SU-DHL-6 (cell line): ENCODE measurements at regions not wholly inside any gene's neighbourhood (a gene's known extent, or its start where the extent isn't known, plus 50 kb on each side); places are given as distances from the start of the nearest gene placed in this dataset.

Experiments
- H2AFZ ChIP-seq: fragments of 200-600 bp; sonication (generic); 2 replicates; pipeline ENCODE4 v1.6.1; 2014; ENCODE audit warnings: low read depth, mild to moderate bottlenecking, moderate library complexity, mixed read lengths, antibody characterized with exemption, low read length; ENCODE audit not compliant: severe bottlenecking
- H3F3A ChIP-seq: fragments of 200-600 bp; shearing (Covaris generic); 2 replicates; pipeline ENCODE4 v1.6.0; 2016; ENCODE audit warnings: antibody characterized with exemption, mild to moderate bottlenecking; ENCODE audit not compliant: insufficient read depth
- H3K27ac ChIP-seq: fragments of 200-600 bp; sonication (generic); 2 replicates; pipeline ENCODE4 v1.5.1; 2016; ENCODE audit warnings: low read depth, mild to moderate bottlenecking, low read length, moderate library complexity, mixed read lengths
- H3K27me3 ChIP-seq: fragments of 200-600 bp; sonication (generic), shearing (Covaris generic); 2 replicates; pipeline ENCODE4 v1.6.0; 2014; ENCODE audit warnings: mild to moderate bottlenecking, low read length
- H3K36me3 ChIP-seq: fragments of 200-600 bp; sonication (generic); 2 replicates; pipeline ENCODE4 v1.6.1; 2014; ENCODE audit warnings: mild to moderate bottlenecking, low read length, mixed read lengths
- H3K4me2 ChIP-seq: fragments of 300-600, 200-600 bp; shearing (Covaris generic), sonication (generic); 2 replicates; pipeline ENCODE4 v1.6.0; 2014; ENCODE audit warnings: low read length, low read depth, mild to moderate bottlenecking; ENCODE audit not compliant: poor library complexity, severe bottlenecking
- H3K4me3 ChIP-seq: fragments of 200-600 bp; sonication (generic); 2 replicates; pipeline ENCODE4 v1.5.1; 2014; ENCODE audit warnings: antibody characterized with exemption, low read length, mild to moderate bottlenecking, mixed read lengths; ENCODE audit not compliant: insufficient read depth, poor library complexity, severe bottlenecking
- H3K79me2 ChIP-seq: fragments of 200-600 bp; sonication (generic); 2 replicates; pipeline ENCODE4 v1.6.1; 2014; ENCODE audit warnings: mild to moderate bottlenecking, low read length, moderate library complexity; ENCODE audit not compliant: insufficient read depth
- H3K9ac ChIP-seq: fragments of 200-600 bp; sonication (generic); 2 replicates; pipeline ENCODE4 v1.7.0; 2014; ENCODE audit warnings: mild to moderate bottlenecking, low read length
- H3K9me2 ChIP-seq: fragments of 200-600 bp; sonication (generic); replicated peaks from 2 replicates; pipeline ENCODE4 v1.6.1; 2014; ENCODE audit warnings: low read length; ENCODE audit not compliant: insufficient read depth
- H3K9me3 ChIP-seq: fragments of 200-600 bp; sonication (generic); 2 replicates; pipeline ENCODE4 v1.6.1; 2014; ENCODE audit warnings: low read length, mixed read lengths; ENCODE audit not compliant: insufficient read depth
- H4K20me1 ChIP-seq: fragments of 200-600 bp; sonication (generic); 2 replicates; pipeline ENCODE4 v1.6.1; 2014; ENCODE audit warnings: low read depth, mild to moderate bottlenecking, antibody characterized with exemption, low read length, moderate library complexity, mixed read lengths
- CTCF ChIP-seq: fragments of 200-600 bp; sonication (generic); IDR thresholded peaks from one replicate; pipeline ENCODE4 v1.5.1; 2017; ENCODE audit warnings: antibody characterized with exemption, mild to moderate bottlenecking, low read length, moderate library complexity; ENCODE audit not compliant: insufficient read depth, poor library complexity, severe bottlenecking
- EZH2phosphoT487 ChIP-seq: fragments of 200-600 bp; sonication (generic), shearing (Covaris generic); conservative IDR thresholded peaks from 2 replicates; pipeline ENCODE4 v1.6.1; 2018; ENCODE audit warnings: mild to moderate bottlenecking, antibody characterized with exemption, low read length, moderate library complexity, mixed read lengths

- Histone ChIP-seq H3K36me3 (no peaks in the 10 kb centered on the region), H3K9ac (no peak overlapping the region), H2AFZ (no peak overlapping the region), H4K20me1 (no peaks in the 10 kb centered on the region), H3K79me2 (no peaks in the 10 kb centered on the region), H3K27me3 (no peaks in the 10 kb centered on the region), H3F3A (no peaks in the 10 kb centered on the region), H3K4me2 (no peak overlapping the region), H3K27ac (no peak overlapping the region), H3K9me3 (no peaks in the 10 kb centered on the region), H3K4me3 (no peak overlapping the region), H3K9me2 (no peaks in the 10 kb centered on the region)
- no peak for TF ChIP-seq CTCF
- TF ChIP-seq EZH2phosphoT487: no peak
These were observed 444.5 kb upstream of the IMPG1 start for GRCh38 chr6:76516924-76517323.

- Histone ChIP-seq H3K79me2 (no peaks in the 10 kb centered on the region), H3K9me2 (no peaks in the 10 kb centered on the region), H4K20me1 (no peaks in the 10 kb centered on the region), H2AFZ (no peak overlapping the region), H3K4me3 (no peak overlapping the region), H3K27me3 (no peaks in the 10 kb centered on the region), H3K9me3 (no peaks in the 10 kb centered on the region), H3K36me3 (no peaks in the 10 kb centered on the region), H3F3A (no peaks in the 10 kb centered on the region), H3K9ac (no peak overlapping the region), H3K27ac (no peak overlapping the region), H3K4me2 (no peak overlapping the region)
- TF ChIP-seq EZH2phosphoT487: no peak
- TF ChIP-seq CTCF: no peak
These were observed 438.0 kb upstream of the IMPG1 start for GRCh38 chr6:76510489-76510888.

GRCh38 chr6:76509397-76509796 is 436.9 kb upstream of the IMPG1 start:
- no peak overlapping the region for H3K9ac ChIP-seq
- H3K9me2 ChIP-seq: no peaks in the 10 kb centered on the region
- no peaks in the 10 kb centered on the region for H4K20me1 ChIP-seq
- H3K79me2 ChIP-seq: no peaks in the 10 kb centered on the region
- H3K4me2 ChIP-seq: no peak overlapping the region
- no peaks in the 10 kb centered on the region for H3K27me3 ChIP-seq
- TF ChIP-seq EZH2phosphoT487 (no peak), CTCF (no peak)
- no peaks in the 10 kb centered on the region for H3K36me3 ChIP-seq
- H2AFZ ChIP-seq: no peak overlapping the region
- no peak overlapping the region for H3K4me3 ChIP-seq
- no peak overlapping the region for H3K27ac ChIP-seq
- no peaks in the 10 kb centered on the region for H3F3A ChIP-seq
- H3K9me3 ChIP-seq: no peaks in the 10 kb centered on the region

- Histone ChIP-seq H3K27ac (no peak overlapping the region), H2AFZ (no peak overlapping the region), H3F3A (no peaks in the 10 kb centered on the region), H3K4me2 (no peak overlapping the region), H3K79me2 (no peaks in the 10 kb centered on the region), H3K27me3 (no peaks in the 10 kb centered on the region), H3K4me3 (no peak overlapping the region), H3K9me2 (no peaks in the 10 kb centered on the region), H3K9ac (no peak overlapping the region), H3K9me3 (no peaks in the 10 kb centered on the region), H4K20me1 (no peaks in the 10 kb centered on the region), H3K36me3 (no peaks in the 10 kb centered on the region)
- TF ChIP-seq EZH2phosphoT487 (no peak), CTCF (no peak)
These were observed 434.3 kb upstream of the IMPG1 start for GRCh38 chr6:76506808-76507207.
